ENCODE measurements at regions not wholly inside any gene's neighbourhood (a gene's known extent, or its start where the extent isn't known, plus 50 kb on each side); places are given as distances from the start of the nearest gene placed in this dataset.
A peak's percentile ranks its signal among the peaks of the same experiment; 100 is the strongest.

- DNase-seq (ENCODE audit: low read depth, low spot score), result no peak
These were observed 266.8 kb upstream of the CXCR4 start for GRCh38 chr2:136384531-136385303.

DNA sequence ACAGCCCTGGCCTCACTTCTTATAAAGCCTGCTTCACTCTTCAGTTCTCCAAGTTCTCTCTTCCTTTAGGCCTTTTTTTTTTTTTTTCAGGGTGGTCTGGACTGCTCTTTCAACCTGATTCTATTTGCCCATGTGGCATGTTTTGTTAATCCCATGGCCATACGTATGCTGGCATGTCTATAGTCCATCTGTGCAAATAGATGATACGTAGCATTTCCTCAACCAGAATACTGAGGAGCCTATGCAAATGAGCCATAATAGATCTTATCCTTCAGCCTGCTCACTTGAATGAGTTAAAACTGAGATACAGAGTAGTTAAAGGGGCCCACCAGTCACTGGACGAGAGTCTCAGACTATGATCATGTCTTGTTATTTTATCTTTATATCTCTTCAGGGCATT, 265.2 kb upstream of the CXCR4 start:
- ChIA-PET POLR2A (no interaction called here), CTCF (interaction anchor here (9.9 kb wide), 1 partner anchor 468 kb away, joined by 83 read pairs; no protein-coding TSS in a partner anchor)
- TF ChIP-seq CTCF (IDR thresholded peaks at IDR 0.05; ENCODE audit: insufficient read depth, low read length, missing control alignments), result no peak
- no peak for DNase-seq (ENCODE audit: low read depth, low spot score)
- H3K4me3 ChIP-seq (ENCODE audit: low read depth, low read length), result no peak overlapping the region

More at GRCh38 chr2:136384531-136385303, 266.8 kb upstream of the CXCR4 start:
- ChIA-PET CTCF (interaction anchor here (0.8 to 9.9 kb wide), 4 partner anchors 15 to 1396 kb away, joined by 3 to 83 read pairs (median 4); no protein-coding TSS in a partner anchor), POLR2A (no interaction called here)
- peak; percentile 23 for TF ChIP-seq CTCF (IDR thresholded peaks at IDR 0.05; ENCODE audit: insufficient read depth, low read length, missing control alignments)
- no peak overlapping the region for H3K4me3 ChIP-seq (ENCODE audit: low read depth, low read length)

- POLR2A ChIA-PET, result no interaction called here
- no peak for DNase-seq (ENCODE audit: low read depth, low spot score)
- no peak for TF ChIP-seq CTCF (IDR thresholded peaks at IDR 0.05; ENCODE audit: insufficient read depth, low read length, missing control alignments)
- CTCF ChIA-PET, result interaction anchor here (0.9 to 9.9 kb wide), 2 partner anchors 462 to 467 kb away, joined by 3 to 83 read pairs; no protein-coding TSS in a partner anchor
- no peak overlapping the region for H3K4me3 ChIP-seq (ENCODE audit: low read depth, low read length)
These were observed 264.0 kb upstream of the CXCR4 start for GRCh38 chr2:136381722-136382633.

DNA sequence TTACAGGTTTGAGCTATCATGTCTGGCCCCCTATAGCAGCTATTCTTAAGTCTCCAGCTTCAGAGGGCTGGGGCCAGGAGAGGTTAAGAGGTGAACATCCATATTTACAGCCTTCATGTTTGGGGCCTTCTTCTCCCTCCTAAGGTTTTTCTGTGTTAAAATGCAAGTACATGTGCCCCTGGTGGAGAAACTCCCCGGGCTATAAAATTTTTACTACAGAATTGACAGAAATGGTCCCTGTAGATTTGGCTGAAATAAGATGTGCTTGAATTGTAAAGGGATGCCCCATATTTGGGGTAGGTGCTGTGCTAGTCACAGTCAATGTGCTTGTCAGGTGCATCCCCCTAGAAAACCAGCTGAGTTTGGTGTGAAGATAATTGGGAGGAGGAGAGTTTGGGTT, 263.3 kb upstream of the CXCR4 start:
- no peak for TF ChIP-seq CTCF (IDR thresholded peaks at IDR 0.05; ENCODE audit: insufficient read depth, low read length, missing control alignments)
- no peak overlapping the region for H3K4me3 ChIP-seq (ENCODE audit: low read depth, low read length)
- no peak for DNase-seq (ENCODE audit: low read depth, low spot score)
- CTCF ChIA-PET, result interaction anchor here (0.9 to 9.9 kb wide), 2 partner anchors 462 to 466 kb away, joined by 3 to 83 read pairs; no protein-coding TSS in a partner anchor
- POLR2A ChIA-PET, result no interaction called here

- TF ChIP-seq CTCF (IDR thresholded peaks at IDR 0.05; ENCODE audit: insufficient read depth, low read length, missing control alignments), result peak; percentile 43
- DNase-seq (ENCODE audit: low read depth, low spot score), result no peak
- ChIA-PET CTCF (interaction anchor here (1.0 to 9.9 kb wide), 4 partner anchors 460 to 581 kb away, joined by 4 to 83 read pairs (median 4); no protein-coding TSS in a partner anchor), POLR2A (no interaction called here)
- no peak overlapping the region for H3K4me3 ChIP-seq (ENCODE audit: low read depth, low read length)
These were observed 261.0 kb upstream of the CXCR4 start for GRCh38 chr2:136378712-136379595.
